Suppressor macrophage (primary cell): ENCODE measurements at regions not wholly inside any gene's neighbourhood (a gene's known extent, or its start where the extent isn't known, plus 50 kb on each side); places are given as distances from the start of the nearest gene placed in this dataset.
A peak's percentile ranks its signal among the peaks of the same experiment; 100 is the strongest.

Experiments used
- DNase-seq, 4 experiments: peaks; one replicate each; pipeline ENCODE4 v3.0.0-alpha.2; 2020 to 2022

GRCh38 chr12:114760151-114760877, 76.3 kb upstream of the TBX3 start:
- DNase-seq = no peak

- DNase-seq = no peak
Observed at GRCh38 chr12:114759635-114760034, 75.7 kb upstream of the TBX3 start.

GRCh38 chr12:114757684-114758325, 73.8 kb upstream of the TBX3 start:
- DNase-seq = no peak

GRCh38 chr12:114752217-114752616, 68.2 kb upstream of the TBX3 start:
- no peak for DNase-seq

GRCh38 chr12:114751712-114752111, 67.7 kb upstream of the TBX3 start:
- DNase-seq = no peak

- DNase-seq = no peak
Observed at GRCh38 chr12:114750917-114751316, 66.9 kb upstream of the TBX3 start.

GRCh38 chr12:114749065-114749464, 65.1 kb upstream of the TBX3 start:
- no peak for DNase-seq

- DNase-seq = no peak
Observed at GRCh38 chr12:114747012-114747858, 63.3 kb upstream of the TBX3 start.

GRCh38 chr12:114746297-114747011, 62.5 kb upstream of the TBX3 start:
- DNase-seq = peak in 2 of 4 experiments; percentile 10 to 23

- no peak for DNase-seq
Observed at GRCh38 chr12:114744691-114745090, 60.7 kb upstream of the TBX3 start.

- no peak for DNase-seq
Observed at GRCh38 chr12:114744285-114744684, 60.3 kb upstream of the TBX3 start.

GRCh38 chr12:114743799-114744198, 59.8 kb upstream of the TBX3 start:
- DNase-seq = no peak

GRCh38 chr12:114743289-114743688, 59.3 kb upstream of the TBX3 start:
- no peak for DNase-seq

GRCh38 chr12:114742363-114742762, 58.4 kb upstream of the TBX3 start:
- no peak for DNase-seq

- no peak for DNase-seq
Observed at GRCh38 chr12:114741940-114742339, 58.0 kb upstream of the TBX3 start.

GRCh38 chr12:114740448-114740847, 56.5 kb upstream of the TBX3 start:
- no peak for DNase-seq

GRCh38 chr12:114738460-114739184, 54.6 kb upstream of the TBX3 start:
- no peak for DNase-seq

- DNase-seq = no peak
Observed at GRCh38 chr12:114735680-114736374, 51.9 kb upstream of the TBX3 start.

- DNase-seq = no peak
Observed at GRCh38 chr12:114735011-114735410, 51.0 kb upstream of the TBX3 start.

- no peak for DNase-seq
Observed at GRCh38 chr12:114733919-114734318, 49.9 kb upstream of the TBX3 start.
